Rectal smooth muscle tissue (tissue), 1 donor: ENCODE measurements at regions not wholly inside any gene's neighbourhood (a gene's known extent, or its start where the extent isn't known, plus 50 kb on each side); places are given as distances from the start of the nearest gene placed in this dataset.
A peak's percentile ranks its signal among the peaks of the same experiment; 100 is the strongest.

ENCODE experiments used
- H3K27ac ChIP-seq: one replicate; pipeline ENCODE4 v1.7.0; 2013; ENCODE audit warnings: low read depth, low read length, inconsistent platforms
- H3K27me3 ChIP-seq: one replicate; pipeline ENCODE4 v1.7.0; 2013; ENCODE audit warnings: low read length; ENCODE audit not compliant: control insufficient read depth, insufficient read depth
- H3K36me3 ChIP-seq: one replicate; pipeline ENCODE4 v1.7.0; 2013; ENCODE audit warnings: low read length; ENCODE audit not compliant: control insufficient read depth, insufficient read depth
- H3K4me1 ChIP-seq: one replicate; pipeline ENCODE4 v1.7.0; 2013; ENCODE audit warnings: low read length; ENCODE audit not compliant: control insufficient read depth, insufficient read depth
- H3K4me3 ChIP-seq: one replicate; pipeline ENCODE4 v1.7.0; 2013; ENCODE audit warnings: low read length
- H3K9ac ChIP-seq: one replicate; pipeline ENCODE4 v1.7.0; 2013; ENCODE audit warnings: low read length

- Histone ChIP-seq H3K27ac (no peak overlapping the region), H3K36me3 (no peaks in the 10 kb centered on the region), H3K4me3 (peak overlapping the region; percentile 46), H3K4me1 (no peaks in the 10 kb centered on the region), H3K27me3 (no peaks in the 10 kb centered on the region), H3K9ac (no peak overlapping the region)
Observed at GRCh38 chr14:105862581-105863239, 336.3 kb downstream of the TMEM121 start.

GRCh38 chr14:105863296-105864108, 337.1 kb downstream of the TMEM121 start:
- H3K27me3 ChIP-seq: no peaks in the 10 kb centered on the region
- H3K4me1 ChIP-seq: no peaks in the 10 kb centered on the region
- H3K27ac ChIP-seq: no peak overlapping the region
- no peaks in the 10 kb centered on the region for H3K36me3 ChIP-seq
- H3K9ac ChIP-seq: no peak overlapping the region
- H3K4me3 ChIP-seq: peak overlapping the region; percentile 46

GRCh38 chr14:105864116-105864515, 337.7 kb downstream of the TMEM121 start:
- H3K4me1 ChIP-seq: no peaks in the 10 kb centered on the region
- H3K27me3 ChIP-seq: no peaks in the 10 kb centered on the region
- H3K9ac ChIP-seq: no peak overlapping the region
- H3K4me3 ChIP-seq: peak overlapping the region; percentile 32
- no peak overlapping the region for H3K27ac ChIP-seq
- H3K36me3 ChIP-seq: no peaks in the 10 kb centered on the region

- H3K27me3 ChIP-seq: no peaks in the 10 kb centered on the region
Observed at GRCh38 chr14:105864651-105865265, 338.4 kb downstream of the TMEM121 start.

GRCh38 chr14:105865266-105865903, 339.0 kb downstream of the TMEM121 start:
- no peak overlapping the region for H3K9ac ChIP-seq
- no peak overlapping the region for H3K27ac ChIP-seq
- H3K27me3 ChIP-seq: no peaks in the 10 kb centered on the region
- no peak overlapping the region for H3K4me3 ChIP-seq
- no peaks in the 10 kb centered on the region for H3K36me3 ChIP-seq
- no peaks in the 10 kb centered on the region for H3K4me1 ChIP-seq

More at GRCh38 chr14:105864651-105865265, 338.4 kb downstream of the TMEM121 start:
- Histone ChIP-seq H3K27ac (no peak overlapping the region), H3K4me1 (no peaks in the 10 kb centered on the region), H3K9ac (no peak overlapping the region), H3K4me3 (no peak overlapping the region), H3K36me3 (no peaks in the 10 kb centered on the region)

GRCh38 chr14:105865904-105866840, 339.8 kb downstream of the TMEM121 start:
- Histone ChIP-seq H3K4me1 (no peaks in the 10 kb centered on the region), H3K4me3 (no peak overlapping the region), H3K9ac (no peak overlapping the region), H3K36me3 (no peaks in the 10 kb centered on the region), H3K27me3 (no peaks in the 10 kb centered on the region), H3K27ac (no peak overlapping the region)

- Histone ChIP-seq H3K27ac (no peak overlapping the region), H3K9ac (no peak overlapping the region), H3K27me3 (no peaks in the 10 kb centered on the region), H3K36me3 (no peaks in the 10 kb centered on the region), H3K4me1 (no peaks in the 10 kb centered on the region), H3K4me3 (no peak overlapping the region)
Observed at GRCh38 chr14:105866841-105867321, 340.5 kb downstream of the TMEM121 start.

GRCh38 chr14:105867961-105868599, 341.7 kb downstream of the TMEM121 start:
- Histone ChIP-seq H3K4me1 (no peaks in the 10 kb centered on the region), H3K36me3 (no peaks in the 10 kb centered on the region), H3K4me3 (no peak overlapping the region), H3K27me3 (no peaks in the 10 kb centered on the region), H3K27ac (no peak overlapping the region), H3K9ac (no peak overlapping the region)

GRCh38 chr14:105871590-105871989, 345.2 kb downstream of the TMEM121 start:
- Histone ChIP-seq H3K27ac (no peak overlapping the region), H3K27me3 (no peaks in the 10 kb centered on the region), H3K4me3 (no peak overlapping the region), H3K36me3 (no peaks in the 10 kb centered on the region), H3K9ac (no peak overlapping the region), H3K4me1 (no peaks in the 10 kb centered on the region)

- no peak overlapping the region for H3K9ac ChIP-seq
- no peak overlapping the region for H3K27ac ChIP-seq
- no peaks in the 10 kb centered on the region for H3K4me1 ChIP-seq
- H3K27me3 ChIP-seq: no peaks in the 10 kb centered on the region
- no peak overlapping the region for H3K4me3 ChIP-seq
- no peaks in the 10 kb centered on the region for H3K36me3 ChIP-seq
Observed at GRCh38 chr14:105873870-105874512, 347.6 kb downstream of the TMEM121 start.

- H3K4me1 ChIP-seq: no peaks in the 10 kb centered on the region
- H3K4me3 ChIP-seq: no peak overlapping the region
- no peaks in the 10 kb centered on the region for H3K36me3 ChIP-seq
- H3K27me3 ChIP-seq: no peaks in the 10 kb centered on the region
- H3K9ac ChIP-seq: no peak overlapping the region
- H3K27ac ChIP-seq: no peak overlapping the region
Observed at GRCh38 chr14:105876158-105876557, 349.8 kb downstream of the TMEM121 start.
